Osteocyte (in vitro differentiated cells): ENCODE measurements at regions not wholly inside any gene's neighbourhood (a gene's known extent, or its start where the extent isn't known, plus 50 kb on each side); places are given as distances from the start of the nearest gene placed in this dataset.

ENCODE experiments used
- DNase-seq: peaks from one replicate; pipeline ENCODE4 v3.0.0; 2021; ENCODE audit warnings: mixed read lengths; ENCODE audit not compliant: unreplicated experiment; ENCODE audit errors: extremely low spot score
- H3K27ac Mint-ChIP-seq: one replicate; pipeline ENCODE4 v1.8.0; 2021; ENCODE audit warnings: mild to moderate bottlenecking, mixed read lengths; ENCODE audit not compliant: unreplicated experiment
- H3K27me3 Mint-ChIP-seq: one replicate; pipeline ENCODE4 v1.8.0; 2021; ENCODE audit warnings: mixed read lengths; ENCODE audit not compliant: unreplicated experiment
- H3K36me3 Mint-ChIP-seq: one replicate; pipeline ENCODE4 v1.8.0; 2021; ENCODE audit warnings: mixed read lengths; ENCODE audit not compliant: unreplicated experiment
- H3K4me1 Mint-ChIP-seq: one replicate; pipeline ENCODE4 v1.8.0; 2021; ENCODE audit warnings: mixed read lengths; ENCODE audit not compliant: unreplicated experiment
- H3K4me3 Mint-ChIP-seq: one replicate; pipeline ENCODE4 v1.8.0; 2021; ENCODE audit warnings: mild to moderate bottlenecking, moderate library complexity, mixed read lengths; ENCODE audit not compliant: unreplicated experiment
- H3K9me3 Mint-ChIP-seq: one replicate; pipeline ENCODE4 v1.8.0; 2021; ENCODE audit warnings: mixed read lengths; ENCODE audit not compliant: unreplicated experiment
- CTCF ChIP-seq: fragments of 200-600 bp; sonication (generic); IDR thresholded peaks from 2 replicates; pipeline ENCODE4 v1.5.0; 2021; ENCODE audit warnings: antibody characterized with exemption, mild to moderate bottlenecking, moderate library complexity

DNA sequence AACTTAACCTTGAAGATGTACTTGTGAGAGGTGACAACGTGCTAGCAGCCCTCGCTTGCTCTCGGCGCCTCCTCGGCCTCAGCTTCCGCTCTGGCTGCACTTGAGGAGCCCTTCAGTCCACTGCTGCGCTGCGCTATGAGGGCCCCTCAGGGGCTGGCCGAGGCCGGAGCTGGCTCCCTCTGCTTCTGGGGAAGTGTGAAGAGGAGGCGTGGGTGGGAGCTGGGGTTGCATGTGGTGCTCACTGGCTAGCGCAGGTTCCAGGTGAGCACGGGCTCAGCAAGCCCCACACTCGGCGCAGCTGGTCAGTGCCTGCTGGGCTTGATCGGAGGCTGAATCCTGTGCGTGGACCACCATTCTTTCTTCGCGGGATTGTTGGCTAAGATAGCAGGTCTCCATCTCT, 166.1 kb downstream of the MRPS30 start:
- no peak for TF ChIP-seq CTCF
- H3K4me3 Mint-ChIP-seq: no peak overlapping the region
- H3K36me3 Mint-ChIP-seq: no peaks in the 10 kb centered on the region
- peak; percentile 81 for DNase-seq
- H3K4me1 Mint-ChIP-seq: no peaks in the 10 kb centered on the region
- no peaks in the 10 kb centered on the region for H3K27me3 Mint-ChIP-seq
- peaks cover 50% of the 10 kb centered on the region for H3K9me3 Mint-ChIP-seq
- H3K27ac Mint-ChIP-seq: no peak overlapping the region

DNA sequence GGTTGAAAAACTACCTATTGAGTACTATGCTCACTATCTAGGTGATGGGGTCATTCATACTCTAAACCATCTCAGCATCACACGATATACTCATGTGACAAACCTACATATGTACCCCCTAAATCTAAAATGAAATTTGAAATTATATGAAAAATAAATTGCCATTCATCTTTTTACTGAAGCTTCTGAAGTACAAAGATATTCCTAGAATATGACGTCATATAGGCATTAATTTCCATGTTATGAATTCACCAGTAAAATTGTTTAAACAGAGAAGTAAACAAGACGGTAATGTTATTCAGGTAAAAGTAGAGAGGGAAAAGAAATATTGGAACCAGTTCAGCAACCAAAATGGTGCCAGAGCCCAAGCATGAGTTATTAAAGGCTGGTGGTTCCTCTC, 173.0 kb downstream of the MRPS30 start:
- Mint-ChIP-seq H3K9me3 (peaks cover 58% of the 10 kb centered on the region), H3K27me3 (no peaks in the 10 kb centered on the region), H3K36me3 (peaks cover 3% of the 10 kb centered on the region), H3K4me1 (no peaks in the 10 kb centered on the region), H3K27ac (no peak overlapping the region), H3K4me3 (no peak overlapping the region)
- no peak for DNase-seq
- no peak for TF ChIP-seq CTCF

GRCh38 chr5:44983006-44983405, 174.3 kb downstream of the MRPS30 start:
- peaks cover 58% of the 10 kb centered on the region for H3K9me3 Mint-ChIP-seq
- H3K27me3 Mint-ChIP-seq: no peaks in the 10 kb centered on the region
- H3K4me3 Mint-ChIP-seq: no peak overlapping the region
- DNase-seq: no peak
- H3K4me1 Mint-ChIP-seq: no peaks in the 10 kb centered on the region
- H3K36me3 Mint-ChIP-seq: peaks cover 3% of the 10 kb centered on the region
- TF ChIP-seq CTCF: no peak
- no peak overlapping the region for H3K27ac Mint-ChIP-seq

DNA sequence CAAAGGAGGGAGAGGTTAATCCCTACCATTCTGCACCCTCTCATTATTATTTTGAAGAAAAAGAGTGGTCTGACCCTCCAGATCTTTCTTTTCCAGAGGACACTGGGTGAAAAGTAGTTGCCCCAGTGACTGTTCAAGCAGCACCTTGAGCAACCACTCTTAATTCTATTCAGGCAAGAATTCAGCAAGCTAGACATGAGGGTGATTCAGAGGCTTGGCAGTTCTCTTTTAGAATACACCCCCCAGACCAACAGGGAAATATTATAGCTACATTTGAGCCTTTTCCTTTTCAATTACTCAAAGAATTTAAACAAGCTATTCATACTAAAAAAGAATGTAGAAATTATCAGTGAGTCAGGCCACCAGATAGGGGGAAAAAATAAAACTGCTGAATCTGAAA, 178.3 kb downstream of the MRPS30 start:
- H3K4me1 Mint-ChIP-seq: no peaks in the 10 kb centered on the region
- H3K27me3 Mint-ChIP-seq: no peaks in the 10 kb centered on the region
- H3K4me3 Mint-ChIP-seq: no peak overlapping the region
- H3K36me3 Mint-ChIP-seq: peaks cover 3% of the 10 kb centered on the region
- no peak for TF ChIP-seq CTCF
- peaks cover 60% of the 10 kb centered on the region for H3K9me3 Mint-ChIP-seq
- H3K27ac Mint-ChIP-seq: no peak overlapping the region
- DNase-seq: no peak

DNA sequence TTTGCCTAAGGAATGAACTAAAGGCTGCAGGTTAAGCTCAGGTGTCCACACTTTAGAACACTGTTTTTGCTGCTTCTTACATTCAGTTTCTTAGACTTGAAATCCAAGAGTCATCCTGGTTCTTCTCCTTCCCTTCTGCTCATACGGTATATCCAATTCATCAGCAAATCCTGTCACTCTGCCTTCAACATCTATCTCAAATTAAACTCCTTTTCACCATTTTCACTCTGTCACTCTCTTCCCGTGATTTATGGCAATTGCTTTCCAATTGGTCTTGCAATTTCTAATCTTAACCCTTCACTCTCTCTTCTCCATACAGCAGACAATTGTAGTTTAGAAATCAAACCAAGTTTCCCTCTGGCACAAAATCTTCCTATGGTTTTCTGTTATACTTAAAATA, 182.9 kb downstream of the MRPS30 start:
- Mint-ChIP-seq H3K4me3 (no peak overlapping the region), H3K27ac (no peak overlapping the region), H3K9me3 (peaks cover 36% of the 10 kb centered on the region), H3K36me3 (no peaks in the 10 kb centered on the region), H3K27me3 (no peaks in the 10 kb centered on the region), H3K4me1 (no peaks in the 10 kb centered on the region)
- no peak for DNase-seq
- no peak for TF ChIP-seq CTCF
